Chondrocyte (in vitro differentiated cells): ENCODE measurements at regions not wholly inside any gene's neighbourhood (a gene's known extent, or its start where the extent isn't known, plus 50 kb on each side); places are given as distances from the start of the nearest gene placed in this dataset.

Source experiments
- DNase-seq: peaks from one replicate; pipeline ENCODE4 v3.0.0; 2021; ENCODE audit warnings: mixed read lengths, low spot score
- H3K27ac Mint-ChIP-seq: one replicate; pipeline ENCODE4 v1.8.0; 2021; ENCODE audit warnings: mild to moderate bottlenecking, moderate library complexity, mixed read lengths; ENCODE audit not compliant: unreplicated experiment
- H3K27me3 Mint-ChIP-seq: 2 replicates; pipeline ENCODE4 v1.8.0; 2021; ENCODE audit warnings: low read depth, mixed read lengths
- H3K36me3 Mint-ChIP-seq: 2 replicates; pipeline ENCODE4 v1.8.0; 2021; ENCODE audit warnings: low read depth, mixed read lengths
- H3K4me1 Mint-ChIP-seq: 2 replicates; pipeline ENCODE4 v1.8.0; 2021; ENCODE audit warnings: low read depth, mild to moderate bottlenecking, mixed read lengths
- H3K4me3 Mint-ChIP-seq: one replicate; pipeline ENCODE4 v1.8.0; 2021; ENCODE audit warnings: mild to moderate bottlenecking, moderate library complexity, mixed read lengths; ENCODE audit not compliant: unreplicated experiment
- H3K9me3 Mint-ChIP-seq: 2 replicates; pipeline ENCODE4 v1.8.0; 2021; ENCODE audit warnings: low read depth, mixed read lengths
- CTCF ChIP-seq: fragments of 200-600 bp; sonication (generic); IDR thresholded peaks from 2 replicates; pipeline ENCODE4 v1.5.0; 2021; ENCODE audit warnings: antibody characterized with exemption, mild to moderate bottlenecking, moderate library complexity

- Mint-ChIP-seq H3K27me3 (no peaks in the 10 kb centered on the region), H3K9me3 (peaks cover 3% of the 10 kb centered on the region), H3K4me3 (no peak overlapping the region), H3K27ac (no peak overlapping the region), H3K36me3 (no peaks in the 10 kb centered on the region), H3K4me1 (peaks cover 39% of the 10 kb centered on the region)
- no peak for DNase-seq
- TF ChIP-seq CTCF: no peak
Measured at GRCh38 chr2:195537811-195538210, 119.2 kb upstream of the SLC39A10 start.

GRCh38 chr2:195536906-195537305 is 120.1 kb upstream of the SLC39A10 start:
- Mint-ChIP-seq H3K36me3 (no peaks in the 10 kb centered on the region), H3K9me3 (no peaks in the 10 kb centered on the region), H3K27ac (no peak overlapping the region), H3K4me1 (peaks cover 48% of the 10 kb centered on the region), H3K4me3 (no peak overlapping the region), H3K27me3 (no peaks in the 10 kb centered on the region)
- no peak for DNase-seq
- no peak for TF ChIP-seq CTCF

GRCh38 chr2:195535911-195536522 is 121.0 kb upstream of the SLC39A10 start:
- no peaks in the 10 kb centered on the region for H3K36me3 Mint-ChIP-seq
- H3K27ac Mint-ChIP-seq: no peak overlapping the region
- no peaks in the 10 kb centered on the region for H3K27me3 Mint-ChIP-seq
- no peaks in the 10 kb centered on the region for H3K9me3 Mint-ChIP-seq
- peaks cover 56% of the 10 kb centered on the region for H3K4me1 Mint-ChIP-seq
- H3K4me3 Mint-ChIP-seq: no peak overlapping the region
- no peak for DNase-seq
- TF ChIP-seq CTCF: no peak

- no peaks in the 10 kb centered on the region for H3K27me3 Mint-ChIP-seq
Measured at GRCh38 chr2:195534971-195535370, 122.1 kb upstream of the SLC39A10 start.

More at GRCh38 chr2:195534971-195535370, 122.1 kb upstream of the SLC39A10 start:
- H3K4me3 Mint-ChIP-seq: no peak overlapping the region
- peak overlapping the region; percentile 98 for H3K27ac Mint-ChIP-seq
- peaks cover 56% of the 10 kb centered on the region for H3K4me1 Mint-ChIP-seq
- DNase-seq: no peak
- no peaks in the 10 kb centered on the region for H3K9me3 Mint-ChIP-seq
- H3K36me3 Mint-ChIP-seq: no peaks in the 10 kb centered on the region
- no peak for TF ChIP-seq CTCF
